HG02588 (cell line): ENCODE measurements at regions not wholly inside any gene's neighbourhood (a gene's known extent, or its start where the extent isn't known, plus 50 kb on each side); places are given as distances from the start of the nearest gene placed in this dataset.
"Not testable (repeated sequence)": the region's sequence is repeated elsewhere in the genome, so short reads cannot be mapped to it uniquely, and the experiment has no call there.

Source experiments
- ATAC-seq: cut with Tn5 transposase; IDR thresholded peaks from one replicate; pipeline ENCODE4 v1.9.1; 2021; ENCODE audit warnings: mild to moderate bottlenecking, moderate library complexity; ENCODE audit not compliant: unreplicated experiment

- no peak for ATAC-seq
Observed at GRCh38 chr1:157460381-157460780, 91.9 kb downstream of the FCRL5 start.

GRCh38 chr1:157457279-157457678 is 95.0 kb downstream of the FCRL5 start:
- no peak for ATAC-seq

GRCh38 chr1:157455318-157455717 is 97.0 kb downstream of the FCRL5 start:
- ATAC-seq = no peak

GRCh38 chr1:157450106-157450505 is 102.2 kb downstream of the FCRL5 start:
- no peak for ATAC-seq

GRCh38 chr1:157448636-157449035 is 103.7 kb downstream of the FCRL5 start:
- no peak for ATAC-seq

- not testable (repeated sequence) for ATAC-seq
Observed at GRCh38 chr1:157446356-157446755, 106.0 kb downstream of the FCRL5 start.

GRCh38 chr1:157445616-157446140 is 106.6 kb downstream of the FCRL5 start:
- ATAC-seq = not testable (repeated sequence)

GRCh38 chr1:157442065-157442464 is 110.2 kb downstream of the FCRL5 start:
- ATAC-seq = no peak

GRCh38 chr1:157439302-157439954 is 112.9 kb downstream of the FCRL5 start:
- no peak for ATAC-seq

GRCh38 chr1:157438613-157439012 is 113.7 kb downstream of the FCRL5 start:
- ATAC-seq = no peak

GRCh38 chr1:157438146-157438545 is 114.2 kb downstream of the FCRL5 start:
- no peak for ATAC-seq

- ATAC-seq = no peak
Observed at GRCh38 chr1:157437296-157437695, 115.0 kb downstream of the FCRL5 start.

- no peak for ATAC-seq
Observed at GRCh38 chr1:157431751-157432150, 120.6 kb downstream of the FCRL5 start.

- ATAC-seq = no peak
Observed at GRCh38 chr1:157429601-157430240, 122.6 kb downstream of the FCRL5 start.

GRCh38 chr1:157423764-157424163 is 128.6 kb downstream of the FCRL5 start:
- not testable (repeated sequence) for ATAC-seq

GRCh38 chr1:157419845-157420542 is 132.3 kb downstream of the FCRL5 start:
- no peak for ATAC-seq

GRCh38 chr1:157418659-157419058 is 133.7 kb downstream of the FCRL5 start:
- ATAC-seq = no peak

GRCh38 chr1:157418231-157418630 is 134.1 kb downstream of the FCRL5 start:
- no peak for ATAC-seq

GRCh38 chr1:157415661-157416060 is 136.7 kb downstream of the FCRL5 start:
- ATAC-seq = no peak

GRCh38 chr1:157412308-157412707 is 140.0 kb downstream of the FCRL5 start:
- no peak for ATAC-seq

- ATAC-seq = no peak
Observed at GRCh38 chr1:157411769-157412168, 140.5 kb downstream of the FCRL5 start.

GRCh38 chr1:157411064-157411463 is 141.3 kb downstream of the FCRL5 start:
- ATAC-seq = no peak
